GM23338 (cell line): ENCODE measurements at regions not wholly inside any gene's neighbourhood (a gene's known extent, or its start where the extent isn't known, plus 50 kb on each side); places are given as distances from the start of the nearest gene placed in this dataset.
A peak's percentile ranks its signal among the peaks of the same experiment; 100 is the strongest.

Experiments used
- EZH2phosphoT487 ChIP-seq: fragments of 200-600 bp; sonication (generic); IDR thresholded peaks from one replicate; pipeline ENCODE4 v1.8.1; 2018; ENCODE audit warnings: antibody characterized with exemption; ENCODE audit not compliant: unreplicated experiment
- NANOG ChIP-seq: IDR thresholded peaks from 2 replicates; pipeline ENCODE4 v1.6.1; 2016; ENCODE audit warnings: antibody characterized with exemption, borderline replicate concordance
- POLR2AphosphoS5 ChIP-seq: IDR thresholded peaks from 2 replicates; pipeline ENCODE4 v1.6.1; 2016; ENCODE audit warnings: antibody characterized with exemption, low read depth
- TF ChIP-seq, protein P1 (sequence below), 2 experiments: fragments of 200-600 bp in 1 of 2; sonication (generic) in 1 of 2; conservative IDR thresholded peaks; 2 replicates each; pipeline versions ENCODE4 v1.5.1 to v1.6.1; 2016 to 2017; ENCODE audit warnings: antibody characterized with exemption in 2 of 2, low read depth in 2 of 2, mild to moderate bottlenecking in 2 of 2, moderate library complexity in 1 of 2

DNA sequence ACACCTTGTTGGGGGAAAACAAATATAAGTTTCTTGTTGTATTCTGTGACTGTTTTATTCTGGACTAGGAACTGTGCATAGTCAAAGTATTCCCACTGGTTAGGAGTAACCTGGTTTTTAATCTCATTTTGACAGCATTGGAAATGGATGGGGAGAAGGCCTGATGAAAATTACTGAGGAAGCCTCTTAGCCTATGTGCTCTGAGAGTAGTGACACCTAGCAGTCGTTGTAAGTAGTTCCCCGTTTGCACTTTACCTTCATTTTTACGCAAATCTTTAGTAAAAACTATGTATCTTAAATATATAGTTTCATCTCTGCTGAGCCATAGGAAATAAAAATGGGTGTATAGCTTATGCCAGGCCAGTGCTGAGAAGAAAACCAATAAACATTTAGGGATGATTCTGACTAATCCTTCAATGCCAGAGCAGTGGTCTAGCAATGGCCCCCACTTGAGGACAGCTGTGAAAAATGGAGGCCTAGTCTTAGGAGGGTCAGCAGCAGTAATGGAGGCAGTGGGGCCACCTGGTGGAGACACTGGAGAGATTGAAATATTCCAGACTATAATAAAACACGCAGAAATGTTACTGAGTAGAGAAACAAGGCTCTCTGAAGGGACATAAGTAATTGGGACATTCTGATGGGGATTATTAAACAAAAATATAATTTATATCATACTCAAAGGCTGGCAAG, 133.2 kb upstream of the NOVA1 start:
- TF ChIP-seq, protein P1, sequence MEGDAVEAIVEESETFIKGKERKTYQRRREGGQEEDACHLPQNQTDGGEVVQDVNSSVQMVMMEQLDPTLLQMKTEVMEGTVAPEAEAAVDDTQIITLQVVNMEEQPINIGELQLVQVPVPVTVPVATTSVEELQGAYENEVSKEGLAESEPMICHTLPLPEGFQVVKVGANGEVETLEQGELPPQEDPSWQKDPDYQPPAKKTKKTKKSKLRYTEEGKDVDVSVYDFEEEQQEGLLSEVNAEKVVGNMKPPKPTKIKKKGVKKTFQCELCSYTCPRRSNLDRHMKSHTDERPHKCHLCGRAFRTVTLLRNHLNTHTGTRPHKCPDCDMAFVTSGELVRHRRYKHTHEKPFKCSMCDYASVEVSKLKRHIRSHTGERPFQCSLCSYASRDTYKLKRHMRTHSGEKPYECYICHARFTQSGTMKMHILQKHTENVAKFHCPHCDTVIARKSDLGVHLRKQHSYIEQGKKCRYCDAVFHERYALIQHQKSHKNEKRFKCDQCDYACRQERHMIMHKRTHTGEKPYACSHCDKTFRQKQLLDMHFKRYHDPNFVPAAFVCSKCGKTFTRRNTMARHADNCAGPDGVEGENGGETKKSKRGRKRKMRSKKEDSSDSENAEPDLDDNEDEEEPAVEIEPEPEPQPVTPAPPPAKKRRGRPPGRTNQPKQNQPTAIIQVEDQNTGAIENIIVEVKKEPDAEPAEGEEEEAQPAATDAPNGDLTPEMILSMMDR (conservative IDR thresholded peaks at IDR 0.05; ENCODE audit: low read depth in 2 of 2), result peak; percentile 75 to 82
- no peak for TF ChIP-seq EZH2phosphoT487
- TF ChIP-seq POLR2AphosphoS5, result no peak
- TF ChIP-seq NANOG, result no peak
